ENCODE measurements at regions not wholly inside any gene's neighbourhood (a gene's known extent, or its start where the extent isn't known, plus 50 kb on each side); places are given as distances from the start of the nearest gene placed in this dataset.

- Histone ChIP-seq H3K4me1 (ENCODE audit: control insufficient read depth in 1 of 2, insufficient read depth in 1 of 2, low read depth in 1 of 2, low read length in 1 of 2) (no peaks in the 10 kb centered on the region), H3K27me3 (no peaks in the 10 kb centered on the region), H3K4me3 (ENCODE audit: low read depth in 1 of 2, low read length in 1 of 2) (no peak overlapping the region), H3K27ac (no peak overlapping the region), H3K9me3 (no peaks in the 10 kb centered on the region), H3K36me3 (no peaks in the 10 kb centered on the region)
- no peak for TF ChIP-seq CTCF (IDR thresholded peaks at IDR 0.05)
Measured at GRCh38 chr6:51387907-51388306, 569.2 kb downstream of the TFAP2B start.

DNA sequence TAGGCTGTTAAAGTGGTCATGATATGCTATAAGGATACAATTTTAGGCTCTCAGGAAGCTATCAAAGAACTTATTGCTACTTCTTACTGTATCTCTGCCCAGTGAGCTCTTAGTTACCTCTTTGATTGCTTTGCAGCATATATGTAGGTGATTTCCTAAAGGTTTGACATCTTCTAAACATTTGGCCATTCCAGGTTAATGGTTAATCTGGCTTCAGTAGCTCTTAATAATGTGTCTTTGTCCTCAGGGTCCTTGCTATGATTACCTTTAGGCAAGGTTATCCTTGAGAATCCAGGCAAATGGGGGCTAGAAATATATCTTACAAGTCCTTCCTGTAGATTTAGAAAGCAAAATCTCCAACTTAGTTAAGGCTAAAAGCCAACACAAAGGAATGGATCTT lies 575.4 kb downstream of the TFAP2B start:
- Histone ChIP-seq H3K36me3 (no peaks in the 10 kb centered on the region), H3K9me3 (no peaks in the 10 kb centered on the region), H3K4me1 (ENCODE audit: control insufficient read depth in 1 of 2, insufficient read depth in 1 of 2, low read depth in 1 of 2, low read length in 1 of 2) (no peaks in the 10 kb centered on the region), H3K4me3 (ENCODE audit: low read depth in 1 of 2, low read length in 1 of 2) (no peak overlapping the region), H3K27ac (no peak overlapping the region), H3K27me3 (no peaks in the 10 kb centered on the region)
- TF ChIP-seq CTCF (IDR thresholded peaks at IDR 0.05), result no peak

GRCh38 chr6:51396583-51396982 lies 577.9 kb downstream of the TFAP2B start:
- no peak for TF ChIP-seq CTCF (IDR thresholded peaks at IDR 0.05)
- no peaks in the 10 kb centered on the region for H3K9me3 ChIP-seq
- H3K4me1 ChIP-seq (ENCODE audit: control insufficient read depth in 1 of 2, insufficient read depth in 1 of 2, low read depth in 1 of 2, low read length in 1 of 2), result no peaks in the 10 kb centered on the region
- no peak overlapping the region for H3K4me3 ChIP-seq (ENCODE audit: low read depth in 1 of 2, low read length in 1 of 2)
- no peaks in the 10 kb centered on the region for H3K27me3 ChIP-seq
- H3K27ac ChIP-seq, result no peak overlapping the region
- H3K36me3 ChIP-seq, result no peaks in the 10 kb centered on the region

DNA sequence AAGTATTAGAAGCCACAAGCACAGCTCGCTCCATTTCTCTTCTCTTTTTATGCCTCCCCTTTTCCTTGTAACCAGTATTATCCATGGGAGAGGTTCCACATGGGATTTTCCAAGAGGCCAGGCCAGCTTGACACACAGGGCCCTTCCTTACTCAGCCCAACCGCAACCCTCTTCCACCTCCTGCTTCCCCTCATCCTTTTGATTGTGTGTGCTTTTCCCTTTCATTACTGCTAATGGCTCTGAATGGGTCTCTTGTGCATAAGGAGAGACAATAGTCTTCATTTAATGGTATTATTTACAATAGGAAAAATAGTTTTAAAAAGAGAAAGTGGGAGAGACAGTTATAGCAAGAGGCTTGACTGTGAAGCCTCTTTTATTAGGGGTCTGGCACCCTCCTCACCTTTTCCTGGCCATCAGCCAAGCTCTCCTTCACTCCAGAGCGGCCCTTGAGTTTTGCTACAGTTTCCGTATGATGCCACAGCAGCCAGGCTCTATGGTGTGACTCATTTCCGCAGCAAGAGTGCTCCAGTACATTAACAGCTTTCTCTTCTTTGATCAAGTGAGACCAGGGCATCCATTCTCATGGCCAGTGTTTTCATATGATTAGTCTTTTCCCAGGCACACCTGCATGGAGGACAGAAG lies 579.5 kb downstream of the TFAP2B start:
- no peaks in the 10 kb centered on the region for H3K4me1 ChIP-seq (ENCODE audit: control insufficient read depth in 1 of 2, insufficient read depth in 1 of 2, low read depth in 1 of 2, low read length in 1 of 2)
- H3K9me3 ChIP-seq, result no peaks in the 10 kb centered on the region
- H3K27me3 ChIP-seq, result no peaks in the 10 kb centered on the region
- no peak for TF ChIP-seq CTCF (IDR thresholded peaks at IDR 0.05)
- no peak overlapping the region for H3K27ac ChIP-seq
- no peaks in the 10 kb centered on the region for H3K36me3 ChIP-seq
- H3K4me3 ChIP-seq (ENCODE audit: low read depth in 1 of 2, low read length in 1 of 2), result no peak overlapping the region

DNA sequence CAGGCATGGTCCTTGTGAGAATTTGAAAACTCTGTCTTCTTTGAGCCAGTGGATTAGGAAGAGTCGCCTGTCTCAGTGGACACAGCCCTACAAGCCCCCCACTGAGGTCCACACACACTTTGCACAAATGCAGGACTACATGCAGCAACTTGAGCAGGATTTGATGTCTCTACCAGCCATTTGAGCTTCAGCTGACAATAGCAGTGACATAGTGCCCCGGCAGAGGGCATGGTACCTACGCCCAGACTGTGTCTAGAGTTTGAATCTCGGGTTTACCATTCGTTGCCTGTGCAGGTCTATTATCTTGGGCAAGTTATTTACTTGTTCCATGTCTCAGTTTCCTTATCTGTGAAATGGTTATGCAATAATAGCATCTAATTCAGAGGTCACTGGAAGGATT lies 580.1 kb downstream of the TFAP2B start:
- Histone ChIP-seq H3K4me1 (ENCODE audit: control insufficient read depth in 1 of 2, insufficient read depth in 1 of 2, low read depth in 1 of 2, low read length in 1 of 2) (no peaks in the 10 kb centered on the region), H3K36me3 (no peaks in the 10 kb centered on the region), H3K4me3 (ENCODE audit: low read depth in 1 of 2, low read length in 1 of 2) (no peak overlapping the region), H3K27ac (no peak overlapping the region), H3K27me3 (no peaks in the 10 kb centered on the region), H3K9me3 (no peaks in the 10 kb centered on the region)
- no peak for TF ChIP-seq CTCF (IDR thresholded peaks at IDR 0.05)

- TF ChIP-seq CTCF (IDR thresholded peaks at IDR 0.05), result no peak
- Histone ChIP-seq H3K4me3 (ENCODE audit: low read depth in 1 of 2, low read length in 1 of 2) (no peak overlapping the region), H3K27ac (no peak overlapping the region), H3K4me1 (ENCODE audit: control insufficient read depth in 1 of 2, insufficient read depth in 1 of 2, low read depth in 1 of 2, low read length in 1 of 2) (no peaks in the 10 kb centered on the region), H3K36me3 (no peaks in the 10 kb centered on the region), H3K9me3 (no peaks in the 10 kb centered on the region), H3K27me3 (no peaks in the 10 kb centered on the region)
Measured at GRCh38 chr6:51410453-51410852, 591.8 kb downstream of the TFAP2B start.

Measured in neutrophil (primary cell).